Fibroblast of lung (primary cell): ENCODE measurements at regions not wholly inside any gene's neighbourhood (a gene's known extent, or its start where the extent isn't known, plus 50 kb on each side); places are given as distances from the start of the nearest gene placed in this dataset.

Source experiments
- DNase-seq, 2 donors: peaks; one replicate each; pipeline versions ENCODE4 v3.0.0 to v3.0.0-alpha.2; 2010; ENCODE audit warnings: low read depth in 2 of 2
- H2AFZ ChIP-seq: 2 replicates; pipeline ENCODE4 v1.5.1; 2012; ENCODE audit warnings: low read length, control low read depth, inconsistent platforms
- H3K27ac ChIP-seq: 2 replicates; pipeline ENCODE4 v1.5.1; 2011; ENCODE audit warnings: low read length, control low read depth; ENCODE audit not compliant: insufficient read depth
- H3K27me3 ChIP-seq: 2 replicates; pipeline ENCODE4 v1.5.1; 2011; ENCODE audit warnings: mild to moderate bottlenecking, low read length; ENCODE audit not compliant: control insufficient read depth, insufficient read depth
- H3K36me3 ChIP-seq: 2 replicates; pipeline ENCODE4 v1.5.1; 2011; ENCODE audit warnings: low read length; ENCODE audit not compliant: control insufficient read depth, insufficient read depth
- H3K4me1 ChIP-seq: 2 replicates; pipeline ENCODE4 v1.5.1; 2011; ENCODE audit warnings: low read length; ENCODE audit not compliant: control insufficient read depth, insufficient read depth; ENCODE audit errors: extremely low read depth
- H3K4me2 ChIP-seq: 2 replicates; pipeline ENCODE4 v1.5.1; 2011; ENCODE audit warnings: low read length, control low read depth; ENCODE audit not compliant: insufficient read depth; ENCODE audit errors: extremely low read depth
- H3K4me3 ChIP-seq, 4 experiments: fragments of 200-600 bp in 1 of 4; sonication (generic) in 1 of 4; replicated peaks in 1 of 4; 2 replicates each; pipeline ENCODE4 v1.5.1; 2011 to 2016; ENCODE audit warnings: low read length in 4 of 4, low read depth in 3 of 4, mild to moderate bottlenecking in 3 of 4, control low read depth in 2 of 4, inconsistent platforms in 1 of 4, mixed read lengths in 1 of 4; ENCODE audit not compliant: insufficient read depth in 1 of 4; ENCODE audit errors: control extremely low read depth in 1 of 4
- H3K79me2 ChIP-seq: 2 replicates; pipeline ENCODE4 v1.5.1; 2012; ENCODE audit warnings: mild to moderate bottlenecking, low read length, inconsistent platforms; ENCODE audit not compliant: control insufficient read depth, insufficient read depth
- H3K9ac ChIP-seq: 2 replicates; pipeline ENCODE4 v1.5.1; 2011; ENCODE audit warnings: mild to moderate bottlenecking, low read length, control low read depth; ENCODE audit not compliant: insufficient read depth
- H3K9me3 ChIP-seq: 2 replicates; pipeline ENCODE4 v1.5.1; 2012; ENCODE audit warnings: low read depth, low read length; ENCODE audit not compliant: control insufficient read depth, insufficient read depth
- H4K20me1 ChIP-seq: 2 replicates; pipeline ENCODE4 v1.5.1; 2011; ENCODE audit warnings: low read length; ENCODE audit not compliant: control insufficient read depth, insufficient read depth; ENCODE audit errors: extremely low read depth
- EZH2 ChIP-seq: IDR thresholded peaks from 2 replicates; pipeline ENCODE4 v1.5.1; 2012; ENCODE audit warnings: low read length, control low read depth, mild to moderate bottlenecking; ENCODE audit errors: missing control alignments
- TF ChIP-seq, protein P1 (sequence below), 2 donors: IDR thresholded peaks in 1 of 2; conservative IDR thresholded peaks in 1 of 2; 1 replicate in 1 of 2; 2 replicates in 1 of 2; pipeline ENCODE4 v1.5.1; 2011 to 2012; ENCODE audit warnings: low read length in 2 of 2, control low read depth in 1 of 2, inconsistent platforms in 1 of 2, low read depth in 1 of 2, mild to moderate bottlenecking in 1 of 2

DNA sequence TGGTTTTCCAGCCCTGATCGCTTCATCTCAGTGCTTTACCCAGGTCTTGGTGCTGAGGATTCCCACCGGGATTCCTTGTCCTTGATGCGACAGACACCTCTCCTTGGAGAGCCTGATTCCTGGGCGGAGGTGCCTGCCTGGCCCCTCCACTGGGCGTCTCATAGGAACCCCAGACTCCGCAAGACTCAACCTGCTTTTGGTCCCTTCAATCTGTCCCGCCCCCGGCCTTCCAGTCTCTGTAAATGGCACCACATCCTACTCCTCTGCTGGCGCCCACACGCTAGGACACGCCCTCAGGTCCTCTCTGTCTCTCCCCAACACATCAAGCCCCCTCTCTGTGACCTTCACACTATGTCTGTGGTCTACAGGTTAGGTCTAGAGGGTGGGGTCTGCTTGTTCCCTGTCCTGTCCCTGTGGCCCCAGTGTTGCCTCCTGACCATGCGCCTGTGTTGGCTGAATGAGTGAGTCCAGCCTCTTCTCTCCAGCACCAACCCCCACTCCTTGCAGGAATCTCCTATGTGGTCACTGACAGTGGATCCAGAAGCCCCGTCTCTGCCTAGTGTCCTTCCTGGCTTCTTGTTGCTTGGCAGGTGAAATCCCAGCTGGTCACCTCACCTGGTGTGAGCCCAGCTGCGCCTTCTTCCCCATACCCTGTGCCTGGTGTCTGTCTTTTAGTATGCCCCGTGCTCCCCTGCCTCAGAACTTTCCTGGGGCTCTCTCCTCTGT lies 119.7 kb upstream of the C1orf174 start:
- TF ChIP-seq, protein P1, sequence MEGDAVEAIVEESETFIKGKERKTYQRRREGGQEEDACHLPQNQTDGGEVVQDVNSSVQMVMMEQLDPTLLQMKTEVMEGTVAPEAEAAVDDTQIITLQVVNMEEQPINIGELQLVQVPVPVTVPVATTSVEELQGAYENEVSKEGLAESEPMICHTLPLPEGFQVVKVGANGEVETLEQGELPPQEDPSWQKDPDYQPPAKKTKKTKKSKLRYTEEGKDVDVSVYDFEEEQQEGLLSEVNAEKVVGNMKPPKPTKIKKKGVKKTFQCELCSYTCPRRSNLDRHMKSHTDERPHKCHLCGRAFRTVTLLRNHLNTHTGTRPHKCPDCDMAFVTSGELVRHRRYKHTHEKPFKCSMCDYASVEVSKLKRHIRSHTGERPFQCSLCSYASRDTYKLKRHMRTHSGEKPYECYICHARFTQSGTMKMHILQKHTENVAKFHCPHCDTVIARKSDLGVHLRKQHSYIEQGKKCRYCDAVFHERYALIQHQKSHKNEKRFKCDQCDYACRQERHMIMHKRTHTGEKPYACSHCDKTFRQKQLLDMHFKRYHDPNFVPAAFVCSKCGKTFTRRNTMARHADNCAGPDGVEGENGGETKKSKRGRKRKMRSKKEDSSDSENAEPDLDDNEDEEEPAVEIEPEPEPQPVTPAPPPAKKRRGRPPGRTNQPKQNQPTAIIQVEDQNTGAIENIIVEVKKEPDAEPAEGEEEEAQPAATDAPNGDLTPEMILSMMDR (conservative IDR thresholded peaks at IDR 0.05 in 1 of 2, IDR thresholded peaks at IDR 0.05 in 1 of 2; ENCODE audit: low read depth in 1 of 2, low read length in 2 of 2) = no peak
- TF ChIP-seq EZH2 = no peak

DNA sequence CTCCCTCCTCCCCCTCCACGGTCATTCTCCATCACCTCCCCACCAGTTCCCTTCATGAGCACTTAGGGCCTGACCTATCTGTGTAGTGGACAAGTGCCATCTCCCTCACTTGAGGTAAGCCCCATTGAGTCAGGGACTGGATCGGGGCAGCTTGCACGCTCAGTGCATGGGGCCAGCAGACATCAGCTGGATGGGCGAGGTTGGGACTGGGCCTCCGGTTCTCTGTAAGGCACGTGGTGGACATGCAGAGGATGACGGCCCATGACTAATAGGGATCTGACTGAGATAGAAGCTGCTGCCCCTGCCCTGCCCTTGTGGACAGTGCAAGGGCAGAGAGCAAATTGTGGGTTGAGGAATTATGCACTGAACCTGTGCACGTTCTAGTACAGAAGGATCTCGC lies 120.4 kb upstream of the C1orf174 start:
- no peak for DNase-seq
- H3K36me3 ChIP-seq = no peaks in the 10 kb centered on the region
- no peaks in the 10 kb centered on the region for H3K27me3 ChIP-seq
- H3K4me1 ChIP-seq = no peaks in the 10 kb centered on the region
- TF ChIP-seq, protein P1 (conservative IDR thresholded peaks at IDR 0.05 in 1 of 2, IDR thresholded peaks at IDR 0.05 in 1 of 2; ENCODE audit: low read depth in 1 of 2, low read length in 2 of 2) = no peak
- no peak for TF ChIP-seq EZH2
- H3K4me2 ChIP-seq = no peak overlapping the region
- H3K79me2 ChIP-seq = no peaks in the 10 kb centered on the region
- H4K20me1 ChIP-seq = no peaks in the 10 kb centered on the region
- H3K9ac ChIP-seq = no peak overlapping the region
- no peak overlapping the region for H2AFZ ChIP-seq
- no peak overlapping the region for H3K4me3 ChIP-seq
- no peaks in the 10 kb centered on the region for H3K9me3 ChIP-seq
- no peak overlapping the region for H3K27ac ChIP-seq

More for the DNA sequence above, 119.7 kb upstream of the C1orf174 start:
- no peak for DNase-seq
- no peak overlapping the region for H2AFZ ChIP-seq
- no peak overlapping the region for H3K9ac ChIP-seq
- H3K79me2 ChIP-seq = no peaks in the 10 kb centered on the region
- H3K4me1 ChIP-seq = no peaks in the 10 kb centered on the region
- H4K20me1 ChIP-seq = no peaks in the 10 kb centered on the region
- no peak overlapping the region for H3K4me2 ChIP-seq
- no peaks in the 10 kb centered on the region for H3K27me3 ChIP-seq
- H3K36me3 ChIP-seq = no peaks in the 10 kb centered on the region
- H3K27ac ChIP-seq = no peak overlapping the region
- H3K9me3 ChIP-seq = no peaks in the 10 kb centered on the region
- H3K4me3 ChIP-seq = no peak overlapping the region

DNA sequence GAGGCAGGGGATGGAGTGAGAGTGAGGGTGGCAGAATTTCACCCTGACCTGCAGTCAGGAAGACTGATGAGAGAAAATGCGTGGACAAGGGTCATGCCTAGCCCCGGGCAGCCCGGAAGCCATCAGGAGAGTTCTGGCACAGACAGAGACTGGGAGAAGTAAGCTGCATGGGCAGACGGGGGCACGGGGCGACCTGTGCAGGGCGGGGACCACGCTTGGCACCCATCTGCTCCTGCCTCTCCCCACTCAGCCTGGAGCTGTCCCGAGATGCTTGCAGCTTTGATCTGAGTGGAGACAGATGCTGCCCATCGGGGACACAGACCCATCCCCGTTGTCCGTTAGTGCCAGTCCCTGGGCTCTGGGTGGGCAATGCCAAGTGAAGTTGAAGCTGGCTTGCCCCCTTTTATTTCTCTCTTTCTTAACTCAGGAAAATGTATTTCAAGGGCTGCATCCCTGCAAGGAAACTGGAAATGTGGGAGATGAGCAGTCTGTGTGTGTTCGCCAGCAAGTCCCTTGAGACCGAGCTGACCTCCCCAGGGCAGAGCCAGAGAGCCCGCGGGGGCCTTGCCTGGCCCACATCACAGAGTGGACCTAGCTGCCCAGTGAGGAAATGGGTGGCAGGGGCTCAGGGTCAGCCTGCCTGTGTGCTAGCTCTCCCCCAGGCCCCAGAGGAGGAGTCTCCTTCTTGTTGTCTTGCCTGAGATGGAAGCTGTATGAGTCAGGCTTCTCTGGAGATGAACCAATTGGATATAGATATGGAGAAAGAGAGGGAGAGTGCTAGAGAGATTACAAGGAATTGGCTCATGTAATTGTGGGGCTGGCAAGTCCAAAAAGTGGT lies 121.3 kb upstream of the C1orf174 start:
- no peak for DNase-seq

More for the DNA sequence above, 121.3 kb upstream of the C1orf174 start:
- Histone ChIP-seq H3K36me3 (no peaks in the 10 kb centered on the region), H3K4me1 (no peaks in the 10 kb centered on the region), H3K79me2 (no peaks in the 10 kb centered on the region), H3K4me2 (no peak overlapping the region), H3K9ac (no peak overlapping the region), H3K9me3 (no peaks in the 10 kb centered on the region), H2AFZ (no peak overlapping the region), H3K4me3 (no peak overlapping the region), H3K27ac (no peak overlapping the region), H4K20me1 (no peaks in the 10 kb centered on the region), H3K27me3 (no peaks in the 10 kb centered on the region)
- TF ChIP-seq, protein P1 (conservative IDR thresholded peaks at IDR 0.05 in 1 of 2, IDR thresholded peaks at IDR 0.05 in 1 of 2; ENCODE audit: low read depth in 1 of 2, low read length in 2 of 2) = no peak
- no peak for TF ChIP-seq EZH2
